Activated T-cell treated with anti-CD3 and anti-CD28 coated beads, Interleukin-2, amount 50 U/mL, for 4 hours (primary cell): ENCODE measurements at regions not wholly inside any gene's neighbourhood (a gene's known extent, or its start where the extent isn't known, plus 50 kb on each side); places are given as distances from the start of the nearest gene placed in this dataset.

Experiments used
- ATAC-seq, 2 donors: fragments of 200-7000 bp; cut with Tn5 transposase; one replicate each; pipeline ENCODE4 v1.10.0; 2021
- DNase-seq: peaks from one replicate; pipeline ENCODE4 v3.0.0-alpha.2; 2020
- H3K27me3 Mint-ChIP-seq: one replicate; pipeline ENCODE4 v1.8.0; 2021; ENCODE audit warnings: low read depth, mixed read lengths
- H3K36me3 Mint-ChIP-seq: one replicate; pipeline ENCODE4 v1.8.0; 2022; ENCODE audit warnings: mixed read lengths; ENCODE audit not compliant: insufficient read depth
- H3K4me1 Mint-ChIP-seq: one replicate; pipeline ENCODE4 v1.8.0; 2021; ENCODE audit warnings: low read depth, mixed read lengths
- H3K4me3 Mint-ChIP-seq: one replicate; pipeline ENCODE4 v1.8.0; 2021; ENCODE audit warnings: mild to moderate bottlenecking, moderate library complexity, mixed read lengths
- H3K9me3 Mint-ChIP-seq: one replicate; pipeline ENCODE4 v1.8.0; 2021; ENCODE audit warnings: mixed read lengths

GRCh38 chr17:77754956-77755355 lies 203.5 kb upstream of the TNRC6C start:
- Mint-ChIP-seq H3K27me3 (peaks cover 2% of the 10 kb centered on the region), H3K9me3 (no peaks in the 10 kb centered on the region), H3K36me3 (no peaks in the 10 kb centered on the region), H3K4me3 (no peak overlapping the region), H3K4me1 (no peaks in the 10 kb centered on the region)
- ATAC-seq (no peak), DNase-seq (no peak)

GRCh38 chr17:77755410-77755963 lies 203.0 kb upstream of the TNRC6C start:
- peaks cover 2% of the 10 kb centered on the region for H3K27me3 Mint-ChIP-seq
- DNase-seq, result no peak
- H3K4me3 Mint-ChIP-seq, result no peak overlapping the region
- no peaks in the 10 kb centered on the region for H3K4me1 Mint-ChIP-seq
- no peak for ATAC-seq
- H3K9me3 Mint-ChIP-seq, result no peaks in the 10 kb centered on the region
- no peaks in the 10 kb centered on the region for H3K36me3 Mint-ChIP-seq

GRCh38 chr17:77756028-77756427 lies 202.5 kb upstream of the TNRC6C start:
- no peak for ATAC-seq
- no peak for DNase-seq
- H3K27me3 Mint-ChIP-seq, result peaks cover 2% of the 10 kb centered on the region
- H3K4me1 Mint-ChIP-seq, result no peaks in the 10 kb centered on the region
- no peaks in the 10 kb centered on the region for H3K9me3 Mint-ChIP-seq
- no peaks in the 10 kb centered on the region for H3K36me3 Mint-ChIP-seq
- no peak overlapping the region for H3K4me3 Mint-ChIP-seq

GRCh38 chr17:77756846-77757560 lies 201.5 kb upstream of the TNRC6C start:
- Mint-ChIP-seq H3K4me3 (no peak overlapping the region), H3K9me3 (no peaks in the 10 kb centered on the region), H3K36me3 (no peaks in the 10 kb centered on the region), H3K4me1 (no peaks in the 10 kb centered on the region), H3K27me3 (peaks cover 2% of the 10 kb centered on the region)
- no peak for DNase-seq
- no peak for ATAC-seq

- ATAC-seq (no peak), DNase-seq (no peak)
- Mint-ChIP-seq H3K36me3 (no peaks in the 10 kb centered on the region), H3K27me3 (peaks cover 2% of the 10 kb centered on the region), H3K9me3 (no peaks in the 10 kb centered on the region), H3K4me1 (no peaks in the 10 kb centered on the region), H3K4me3 (no peak overlapping the region)
Observed at GRCh38 chr17:77757561-77757898, 201.0 kb upstream of the TNRC6C start.

GRCh38 chr17:77763023-77763422 lies 195.5 kb upstream of the TNRC6C start:
- H3K27me3 Mint-ChIP-seq, result no peaks in the 10 kb centered on the region
- no peaks in the 10 kb centered on the region for H3K36me3 Mint-ChIP-seq
- H3K4me3 Mint-ChIP-seq, result no peak overlapping the region
- ATAC-seq (no peak), DNase-seq (no peak)
- H3K4me1 Mint-ChIP-seq, result no peaks in the 10 kb centered on the region
- no peaks in the 10 kb centered on the region for H3K9me3 Mint-ChIP-seq

- H3K9me3 Mint-ChIP-seq, result no peaks in the 10 kb centered on the region
- H3K4me3 Mint-ChIP-seq, result no peak overlapping the region
- ATAC-seq (no peak), DNase-seq (no peak)
- no peaks in the 10 kb centered on the region for H3K36me3 Mint-ChIP-seq
- H3K27me3 Mint-ChIP-seq, result no peaks in the 10 kb centered on the region
- H3K4me1 Mint-ChIP-seq, result no peaks in the 10 kb centered on the region
Observed at GRCh38 chr17:77763575-77763974, 194.9 kb upstream of the TNRC6C start.

- Mint-ChIP-seq H3K4me1 (no peaks in the 10 kb centered on the region), H3K36me3 (no peaks in the 10 kb centered on the region), H3K4me3 (no peak overlapping the region), H3K9me3 (no peaks in the 10 kb centered on the region), H3K27me3 (no peaks in the 10 kb centered on the region)
- DNase-seq (no peak), ATAC-seq (no peak)
Observed at GRCh38 chr17:77765292-77765691, 193.2 kb upstream of the TNRC6C start.

GRCh38 chr17:77767148-77767547 lies 191.4 kb upstream of the TNRC6C start:
- Mint-ChIP-seq H3K9me3 (no peaks in the 10 kb centered on the region), H3K4me3 (no peak overlapping the region), H3K36me3 (no peaks in the 10 kb centered on the region), H3K27me3 (no peaks in the 10 kb centered on the region), H3K4me1 (peaks cover under 1% of the 10 kb centered on the region)
- DNase-seq, result no peak
- no peak for ATAC-seq

GRCh38 chr17:77768248-77768852 lies 190.2 kb upstream of the TNRC6C start:
- no peaks in the 10 kb centered on the region for H3K27me3 Mint-ChIP-seq
- peaks cover 12% of the 10 kb centered on the region for H3K4me1 Mint-ChIP-seq
- no peaks in the 10 kb centered on the region for H3K36me3 Mint-ChIP-seq
- no peaks in the 10 kb centered on the region for H3K9me3 Mint-ChIP-seq
- H3K4me3 Mint-ChIP-seq, result no peak overlapping the region
- no peak for DNase-seq
- no peak for ATAC-seq

GRCh38 chr17:77769215-77769614 lies 189.3 kb upstream of the TNRC6C start:
- no peaks in the 10 kb centered on the region for H3K27me3 Mint-ChIP-seq
- H3K4me3 Mint-ChIP-seq, result no peak overlapping the region
- no peak for ATAC-seq
- H3K4me1 Mint-ChIP-seq, result peaks cover 13% of the 10 kb centered on the region
- no peak for DNase-seq
- H3K9me3 Mint-ChIP-seq, result no peaks in the 10 kb centered on the region
- no peaks in the 10 kb centered on the region for H3K36me3 Mint-ChIP-seq

- no peaks in the 10 kb centered on the region for H3K36me3 Mint-ChIP-seq
- ATAC-seq, result no peak
- no peaks in the 10 kb centered on the region for H3K9me3 Mint-ChIP-seq
- no peak for DNase-seq
- H3K27me3 Mint-ChIP-seq, result no peaks in the 10 kb centered on the region
- H3K4me3 Mint-ChIP-seq, result no peak overlapping the region
- H3K4me1 Mint-ChIP-seq, result peaks cover 13% of the 10 kb centered on the region
Observed at GRCh38 chr17:77769762-77770161, 188.7 kb upstream of the TNRC6C start.

GRCh38 chr17:77770331-77771105 lies 188.0 kb upstream of the TNRC6C start:
- no peaks in the 10 kb centered on the region for H3K9me3 Mint-ChIP-seq
- no peak overlapping the region for H3K4me3 Mint-ChIP-seq
- H3K4me1 Mint-ChIP-seq, result peaks cover 13% of the 10 kb centered on the region
- no peaks in the 10 kb centered on the region for H3K27me3 Mint-ChIP-seq
- no peak for ATAC-seq
- no peaks in the 10 kb centered on the region for H3K36me3 Mint-ChIP-seq
- DNase-seq, result no peak

GRCh38 chr17:77771145-77771544 lies 187.4 kb upstream of the TNRC6C start:
- H3K36me3 Mint-ChIP-seq, result no peaks in the 10 kb centered on the region
- no peak for DNase-seq
- H3K27me3 Mint-ChIP-seq, result no peaks in the 10 kb centered on the region
- H3K4me1 Mint-ChIP-seq, result peaks cover 13% of the 10 kb centered on the region
- no peak for ATAC-seq
- no peak overlapping the region for H3K4me3 Mint-ChIP-seq
- no peaks in the 10 kb centered on the region for H3K9me3 Mint-ChIP-seq

- Mint-ChIP-seq H3K27me3 (no peaks in the 10 kb centered on the region), H3K4me3 (no peak overlapping the region), H3K4me1 (peaks cover 13% of the 10 kb centered on the region), H3K36me3 (no peaks in the 10 kb centered on the region), H3K9me3 (no peaks in the 10 kb centered on the region)
- ATAC-seq (no peak), DNase-seq (no peak)
Observed at GRCh38 chr17:77771587-77771986, 186.9 kb upstream of the TNRC6C start.
